Vagina (tissue), 2 donors: ENCODE measurements at regions not wholly inside any gene's neighbourhood (a gene's known extent, or its start where the extent isn't known, plus 50 kb on each side); places are given as distances from the start of the nearest gene placed in this dataset.

Experiments used
- DNase-seq, 2 donors: peaks; one replicate each; pipeline ENCODE4 v3.0.0-alpha.2; 2017; ENCODE audit errors: extremely low spot score in 2 of 2
- H3K27ac ChIP-seq: fragments of 200-600 bp; sonication (generic); one replicate; pipeline ENCODE4 v1.5.1; 2019
- H3K27me3 ChIP-seq: fragments of 200-600 bp; sonication (generic); one replicate; pipeline ENCODE4 v1.5.1; 2019
- H3K36me3 ChIP-seq, 2 donors: fragments of 200-600 bp; sonication (generic); one replicate each; pipeline ENCODE4 v1.5.1; 2017 to 2019
- H3K4me1 ChIP-seq: fragments of 200-600 bp; sonication (generic); one replicate; pipeline ENCODE4 v1.5.1; 2019
- H3K4me3 ChIP-seq, 2 donors: fragments of 200-600 bp; sonication (generic); 1 replicate in 1 of 2; 2 replicates in 1 of 2; pipeline ENCODE4 v1.5.1; 2016 to 2019
- H3K9me3 ChIP-seq: fragments of 200-600 bp; sonication (generic); one replicate; pipeline ENCODE4 v1.5.1; 2019
- CTCF ChIP-seq, 3 experiments: fragments of 450-650 bp in 2 of 3; fragments of 200-600 bp in 1 of 3; sonication (generic) in 1 of 3; IDR thresholded peaks; one replicate each; pipeline ENCODE4 v1.5.1; 2017 to 2019; ENCODE audit warnings: antibody characterized with exemption in 3 of 3, mild to moderate bottlenecking in 2 of 3, moderate library complexity in 2 of 3
- POLR2A ChIP-seq, 2 donors: fragments of 450-650 bp; IDR thresholded peaks; one replicate each; pipeline ENCODE4 v1.6.1; 2017; ENCODE audit warnings: antibody characterized with exemption in 2 of 2, mild to moderate bottlenecking in 2 of 2, moderate library complexity in 2 of 2
- POLR2AphosphoS5 ChIP-seq, 2 donors: sonication (generic); formaldehyde crosslinking; IDR thresholded peaks; one replicate each; pipeline ENCODE4 v1.9.0; 2017; ENCODE audit warnings: antibody characterized with exemption in 2 of 2, mild to moderate bottlenecking in 2 of 2, low read depth in 1 of 2; ENCODE audit not compliant: insufficient read depth in 1 of 2
- intact Hi-C: fragments of 100-400 bp; cut with DNase I; formaldehyde crosslinking; loops from one replicate; pipeline ENCODE4 v1.15.1; 2023

- intact Hi-C loops = no loop called here
- H3K4me1 ChIP-seq = no peaks in the 10 kb centered on the region
- H3K4me3 ChIP-seq = no peak overlapping the region
- no peak for TF ChIP-seq CTCF (IDR thresholded peaks at IDR 0.05)
- TF ChIP-seq POLR2AphosphoS5 (IDR thresholded peaks at IDR 0.05; ENCODE audit: insufficient read depth in 1 of 2, low read depth in 1 of 2) = no peak
- TF ChIP-seq POLR2A (IDR thresholded peaks at IDR 0.05) = no peak
- no peaks in the 10 kb centered on the region for H3K9me3 ChIP-seq
- no peaks in the 10 kb centered on the region for H3K27me3 ChIP-seq
- H3K36me3 ChIP-seq = no peaks in the 10 kb centered on the region
- no peak for DNase-seq
- H3K27ac ChIP-seq = no peak overlapping the region
Observed at GRCh38 chr21:35416866-35417489, 367.9 kb upstream of the RUNX1 start.

DNA sequence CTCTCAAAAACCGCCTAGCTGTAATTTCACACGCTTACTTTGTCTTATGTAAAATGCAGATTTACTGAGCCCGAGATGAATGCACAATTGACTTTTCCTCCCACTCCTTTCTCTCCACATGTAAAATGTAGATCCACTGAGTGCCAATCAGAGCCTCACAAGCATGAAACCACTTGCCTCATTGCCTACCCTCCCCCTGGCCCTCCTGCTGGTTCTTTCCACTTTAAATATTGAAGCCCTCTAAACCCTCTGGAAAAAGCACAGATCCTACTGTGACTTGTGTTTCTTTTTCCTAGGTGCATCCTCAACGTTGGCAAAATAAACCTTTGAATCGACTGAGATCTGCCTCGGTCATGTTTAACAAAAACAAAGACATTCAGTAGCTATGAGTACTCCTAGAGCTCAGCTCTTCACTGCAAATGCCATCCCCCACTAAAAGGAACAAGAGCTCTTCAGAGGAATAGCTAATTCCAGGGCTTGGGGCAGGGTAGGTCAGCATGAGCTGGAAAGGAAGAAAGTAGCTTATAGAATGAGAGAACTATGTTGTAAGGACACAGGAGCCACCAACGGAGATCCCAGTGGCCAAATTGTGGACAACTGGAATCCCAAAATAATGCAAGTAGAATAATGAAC is 365.5 kb upstream of the RUNX1 start:
- intact Hi-C loops = no loop called here
- TF ChIP-seq POLR2AphosphoS5 (IDR thresholded peaks at IDR 0.05; ENCODE audit: insufficient read depth in 1 of 2, low read depth in 1 of 2) (no peak), CTCF (IDR thresholded peaks at IDR 0.05) (no peak), POLR2A (IDR thresholded peaks at IDR 0.05) (no peak)

GRCh38 chr21:35414056-35414455 is 365.0 kb upstream of the RUNX1 start:
- no peak overlapping the region for H3K4me3 ChIP-seq
- H3K27ac ChIP-seq = no peak overlapping the region
- TF ChIP-seq CTCF (IDR thresholded peaks at IDR 0.05) (no peak), POLR2A (IDR thresholded peaks at IDR 0.05) (no peak), POLR2AphosphoS5 (IDR thresholded peaks at IDR 0.05; ENCODE audit: insufficient read depth in 1 of 2, low read depth in 1 of 2) (no peak)

More for the DNA sequence above, 365.5 kb upstream of the RUNX1 start:
- no peak overlapping the region for H3K27ac ChIP-seq
- H3K4me1 ChIP-seq = no peaks in the 10 kb centered on the region
- H3K36me3 ChIP-seq = no peaks in the 10 kb centered on the region
- no peaks in the 10 kb centered on the region for H3K27me3 ChIP-seq
- DNase-seq = no peak
- H3K4me3 ChIP-seq = no peak overlapping the region
- H3K9me3 ChIP-seq = no peaks in the 10 kb centered on the region

DNA sequence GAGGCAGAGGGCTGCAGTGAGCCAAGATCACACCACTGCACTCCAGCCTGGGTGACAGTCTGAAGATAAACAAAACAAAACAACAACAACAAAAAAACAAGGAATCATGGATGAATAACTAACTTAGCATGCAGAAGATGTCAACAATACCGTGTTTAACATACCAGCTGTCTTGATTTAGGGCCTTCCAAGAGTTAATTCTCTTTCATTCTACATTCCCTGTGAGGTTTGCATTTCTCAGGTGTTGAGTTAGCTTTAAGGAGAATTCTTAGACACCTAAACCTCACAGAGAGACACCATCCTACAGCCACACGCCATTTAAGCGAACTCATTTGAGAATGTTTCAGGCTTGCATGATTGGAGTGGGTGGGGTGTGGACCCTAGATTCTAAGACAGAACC is 363.1 kb upstream of the RUNX1 start:
- no peak overlapping the region for H3K27ac ChIP-seq
- intact Hi-C loops = no loop called here
- H3K9me3 ChIP-seq = no peaks in the 10 kb centered on the region
- no peaks in the 10 kb centered on the region for H3K36me3 ChIP-seq
- no peak overlapping the region for H3K4me3 ChIP-seq
- no peak for DNase-seq
- H3K27me3 ChIP-seq = no peaks in the 10 kb centered on the region
- H3K4me1 ChIP-seq = no peaks in the 10 kb centered on the region
- TF ChIP-seq CTCF (IDR thresholded peaks at IDR 0.05) (no peak), POLR2AphosphoS5 (IDR thresholded peaks at IDR 0.05; ENCODE audit: insufficient read depth in 1 of 2, low read depth in 1 of 2) (no peak), POLR2A (IDR thresholded peaks at IDR 0.05) (no peak)

More at GRCh38 chr21:35414056-35414455, 365.0 kb upstream of the RUNX1 start:
- no peak for DNase-seq
- H3K9me3 ChIP-seq = no peaks in the 10 kb centered on the region
- intact Hi-C loops = no loop called here
- no peaks in the 10 kb centered on the region for H3K4me1 ChIP-seq
- H3K27me3 ChIP-seq = no peaks in the 10 kb centered on the region
- H3K36me3 ChIP-seq = no peaks in the 10 kb centered on the region

- Histone ChIP-seq H3K27me3 (no peaks in the 10 kb centered on the region), H3K27ac (no peak overlapping the region), H3K36me3 (no peaks in the 10 kb centered on the region), H3K4me3 (no peak overlapping the region), H3K4me1 (no peaks in the 10 kb centered on the region), H3K9me3 (no peaks in the 10 kb centered on the region)
- DNase-seq = no peak
- intact Hi-C loops = no loop called here
- no peak for TF ChIP-seq POLR2AphosphoS5 (IDR thresholded peaks at IDR 0.05; ENCODE audit: insufficient read depth in 1 of 2, low read depth in 1 of 2)
- no peak for TF ChIP-seq POLR2A (IDR thresholded peaks at IDR 0.05)
- no peak for TF ChIP-seq CTCF (IDR thresholded peaks at IDR 0.05)
Observed at GRCh38 chr21:35411434-35411833, 362.3 kb upstream of the RUNX1 start.
